BLaER1 treated with 17β-estradiol and CSF1 and Interleukin-3, amounts not matched to agents 10 nM and 100 nM (cell line): ENCODE measurements at regions not wholly inside any gene's neighbourhood (a gene's known extent, or its start where the extent isn't known, plus 50 kb on each side); places are given as distances from the start of the nearest gene placed in this dataset.

Experiments
- H3K27ac ChIP-seq, 11 experiments: shearing (Covaris generic); formaldehyde crosslinking; 2 replicates each; pipeline ENCODE4 v1.8.1; 2022
- H3K27me3 ChIP-seq, 11 experiments: shearing (Covaris generic); formaldehyde crosslinking; 2 replicates each; pipeline ENCODE4 v1.8.1; 2022
- H3K36me3 ChIP-seq, 11 experiments: shearing (Covaris generic); formaldehyde crosslinking; 2 replicates each; pipeline ENCODE4 v1.8.1; 2022
- H3K4me1 ChIP-seq, 10 experiments: shearing (Covaris generic); formaldehyde crosslinking; 2 replicates each; pipeline ENCODE4 v1.8.1; 2022
- H3K4me2 ChIP-seq, 11 experiments: shearing (Covaris generic); formaldehyde crosslinking; 2 replicates each; pipeline ENCODE4 v1.8.1; 2022
- H3K4me3 ChIP-seq, 10 experiments: shearing (Covaris generic); formaldehyde crosslinking; 2 replicates each; pipeline ENCODE4 v1.8.1; 2022
- H3K9ac ChIP-seq, 11 experiments: shearing (Covaris generic); formaldehyde crosslinking; 2 replicates each; pipeline ENCODE4 v1.8.1; 2022
- H3K9me3 ChIP-seq, 11 experiments: shearing (Covaris generic); formaldehyde crosslinking; replicated peaks in 1 of 11; 2 replicates each; pipeline ENCODE4 v1.8.1; 2022
- H4K20me1 ChIP-seq, 11 experiments: shearing (Covaris generic); formaldehyde crosslinking; 2 replicates each; pipeline ENCODE4 v1.8.1; 2022
- Cebpa-rat ChIP-seq, 11 experiments: shearing (Covaris generic); IDR thresholded peaks; 2 replicates each; pipeline ENCODE4 v1.8.1; 2022

- no peaks in the 10 kb centered on the region for H4K20me1 ChIP-seq
- no peaks in the 10 kb centered on the region for H3K27me3 ChIP-seq
- H3K9me3 ChIP-seq: no peaks in the 10 kb centered on the region
- no peak for TF ChIP-seq Cebpa-rat (IDR thresholded peaks at IDR 0.05)
- no peaks in the 10 kb centered on the region for H3K36me3 ChIP-seq
- no peak overlapping the region for H3K27ac ChIP-seq
- no peak overlapping the region for H3K4me3 ChIP-seq
- peaks cover 7 to 15% (median 8%) of the 10 kb centered on the region in 10 experiments; a peak in 19 of 20 replicates for H3K4me1 ChIP-seq
- H3K4me2 ChIP-seq: no peak overlapping the region
- H3K9ac ChIP-seq: no peak overlapping the region
Observed at GRCh38 chr9:90308691-90309090, 333.9 kb downstream of the DIRAS2 start.

- Histone ChIP-seq H3K9me3 (no peaks in the 10 kb centered on the region), H3K27me3 (no peaks in the 10 kb centered on the region), H4K20me1 (no peaks in the 10 kb centered on the region), H3K4me1 (peaks cover 0 to 9% (median 0%) of the 10 kb centered on the region in 10 experiments; a peak in 5 of 20 replicates), H3K27ac (no peak overlapping the region), H3K36me3 (no peaks in the 10 kb centered on the region), H3K4me3 (no peak overlapping the region), H3K9ac (no peak overlapping the region), H3K4me2 (no peak overlapping the region)
- no peak for TF ChIP-seq Cebpa-rat (IDR thresholded peaks at IDR 0.05)
Observed at GRCh38 chr9:90309809-90310520, 332.7 kb downstream of the DIRAS2 start.

DNA sequence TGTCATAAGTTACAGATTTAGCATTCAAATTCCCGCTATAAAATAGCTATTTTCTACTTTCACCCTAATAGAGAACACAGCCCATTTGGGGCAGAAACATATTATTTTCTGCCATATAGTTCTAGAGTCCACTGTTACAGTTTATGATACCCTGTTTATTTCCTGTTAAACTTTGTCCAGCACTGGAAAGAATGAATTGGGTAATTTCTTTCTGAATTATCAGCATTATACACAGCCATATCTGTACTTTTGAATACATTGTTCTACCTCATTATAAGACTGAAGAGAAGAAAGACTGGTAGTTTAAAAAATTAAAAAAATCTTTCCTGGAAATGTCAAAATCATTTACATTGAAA lies 332.1 kb downstream of the DIRAS2 start:
- Histone ChIP-seq H3K4me1 (peaks cover 0 to 9% (median 0%) of the 10 kb centered on the region in 10 experiments; a peak in 5 of 20 replicates), H3K4me2 (no peak overlapping the region), H3K9ac (no peak overlapping the region), H4K20me1 (no peaks in the 10 kb centered on the region), H3K4me3 (no peak overlapping the region), H3K27ac (no peak overlapping the region), H3K9me3 (no peaks in the 10 kb centered on the region), H3K27me3 (no peaks in the 10 kb centered on the region), H3K36me3 (no peaks in the 10 kb centered on the region)
- no peak for TF ChIP-seq Cebpa-rat (IDR thresholded peaks at IDR 0.05)

- Histone ChIP-seq H4K20me1 (no peaks in the 10 kb centered on the region), H3K27ac (no peak overlapping the region), H3K9me3 (no peaks in the 10 kb centered on the region), H3K4me2 (peak overlapping the region in 2 of 11 experiments; percentile 32 to 43; a peak in 3 of 22 replicates), H3K36me3 (no peaks in the 10 kb centered on the region), H3K27me3 (no peaks in the 10 kb centered on the region), H3K4me3 (no peak overlapping the region), H3K9ac (no peak overlapping the region), H3K4me1 (peaks cover 0 to 9% (median 0%) of the 10 kb centered on the region in 10 experiments; a peak in 5 of 20 replicates)
- no peak for TF ChIP-seq Cebpa-rat (IDR thresholded peaks at IDR 0.05)
Observed at GRCh38 chr9:90311811-90312210, 330.8 kb downstream of the DIRAS2 start.

DNA sequence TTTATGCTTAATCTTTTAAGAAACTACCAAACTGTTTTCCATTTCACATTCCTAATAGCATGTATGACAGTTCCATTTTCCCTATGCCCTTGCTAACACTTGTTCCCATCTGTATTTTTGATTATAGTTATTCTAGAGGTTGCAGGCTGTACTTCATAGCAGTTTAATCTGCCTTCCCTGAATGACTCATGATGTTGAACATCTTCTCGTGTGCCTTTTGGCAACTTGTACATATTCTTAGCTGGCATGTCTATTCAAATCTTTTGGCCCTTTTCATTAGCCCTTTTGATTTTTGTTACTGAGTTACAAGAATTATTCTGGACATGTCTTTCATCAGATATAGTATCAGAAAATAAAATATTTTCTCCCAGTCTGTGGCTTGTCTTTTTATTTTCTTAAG lies 320.3 kb downstream of the DIRAS2 start:
- Histone ChIP-seq H3K9me3 (no peaks in the 10 kb centered on the region), H3K4me3 (no peak overlapping the region), H4K20me1 (no peaks in the 10 kb centered on the region), H3K36me3 (no peaks in the 10 kb centered on the region), H3K27ac (no peak overlapping the region), H3K27me3 (no peaks in the 10 kb centered on the region), H3K4me2 (no peak overlapping the region), H3K9ac (no peak overlapping the region), H3K4me1 (no peaks in the 10 kb centered on the region)
- TF ChIP-seq Cebpa-rat (IDR thresholded peaks at IDR 0.05): no peak

DNA sequence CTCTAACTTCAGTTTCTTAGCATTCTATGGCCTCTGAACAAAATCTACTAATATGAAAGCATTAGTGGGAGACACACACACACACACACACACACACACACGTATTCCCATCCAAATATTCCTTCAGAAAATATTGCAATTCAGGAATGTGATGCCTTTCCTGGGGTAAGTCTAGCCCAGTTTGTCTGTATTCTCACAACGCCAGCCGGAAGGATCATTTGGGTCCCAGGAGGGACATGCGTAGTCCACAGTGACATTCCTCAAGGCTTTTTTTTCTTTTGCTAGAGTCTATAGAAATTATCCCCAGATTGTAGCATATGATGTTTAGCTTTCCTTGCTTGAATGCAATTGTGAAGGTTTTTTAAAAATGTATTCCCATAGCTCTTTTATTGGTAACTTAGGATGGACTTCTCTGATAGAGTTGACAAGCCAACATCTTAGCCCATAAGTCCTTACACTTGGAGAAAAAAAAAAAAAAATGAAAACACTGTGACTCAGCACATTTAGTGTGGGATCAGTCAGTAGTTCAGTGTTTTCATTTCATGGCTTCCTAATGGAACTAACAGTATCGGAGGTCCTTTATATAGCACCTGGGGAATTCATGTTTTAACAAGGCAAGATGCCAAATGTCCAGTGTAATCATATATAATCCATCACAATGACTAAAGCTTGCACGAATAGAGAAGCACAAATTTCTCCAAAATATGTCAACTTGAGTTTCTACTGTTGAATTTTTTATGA lies 316.5 kb downstream of the DIRAS2 start:
- Histone ChIP-seq H3K4me2 (no peak overlapping the region), H3K9me3 (no peaks in the 10 kb centered on the region), H3K27ac (no peak overlapping the region), H4K20me1 (no peaks in the 10 kb centered on the region), H3K4me3 (no peak overlapping the region), H3K27me3 (no peaks in the 10 kb centered on the region), H3K9ac (no peak overlapping the region), H3K4me1 (no peaks in the 10 kb centered on the region), H3K36me3 (no peaks in the 10 kb centered on the region)
- no peak for TF ChIP-seq Cebpa-rat (IDR thresholded peaks at IDR 0.05)

- H3K4me2 ChIP-seq: no peak overlapping the region
- H3K4me1 ChIP-seq: peaks cover 0 to 10% (median 0%) of the 10 kb centered on the region in 10 experiments; a peak in 5 of 20 replicates
- H3K27ac ChIP-seq: no peak overlapping the region
- H3K9me3 ChIP-seq: no peaks in the 10 kb centered on the region
- H4K20me1 ChIP-seq: no peaks in the 10 kb centered on the region
- H3K36me3 ChIP-seq: no peaks in the 10 kb centered on the region
- no peak for TF ChIP-seq Cebpa-rat (IDR thresholded peaks at IDR 0.05)
- no peak overlapping the region for H3K9ac ChIP-seq
- no peaks in the 10 kb centered on the region for H3K27me3 ChIP-seq
- H3K4me3 ChIP-seq: no peak overlapping the region
Observed at GRCh38 chr9:90330231-90330630, 312.4 kb downstream of the DIRAS2 start.

- Histone ChIP-seq H3K9ac (no peak overlapping the region), H3K27ac (peak overlapping the region in 2 of 11 experiments; percentile 15 to 24; a peak in 5 of 22 replicates)
Observed at GRCh38 chr9:90331826-90332575, 310.6 kb downstream of the DIRAS2 start.

GRCh38 chr9:90333226-90333625 lies 309.4 kb downstream of the DIRAS2 start:
- no peak for TF ChIP-seq Cebpa-rat (IDR thresholded peaks at IDR 0.05)
- H3K4me3 ChIP-seq: no peak overlapping the region
- no peak overlapping the region for H3K4me2 ChIP-seq
- no peaks in the 10 kb centered on the region for H3K9me3 ChIP-seq
- H4K20me1 ChIP-seq: no peaks in the 10 kb centered on the region
- no peaks in the 10 kb centered on the region for H3K27me3 ChIP-seq
- no peak overlapping the region for H3K9ac ChIP-seq
- 0 out of 22 replicates have a peak overlapping the region, but pooled peaks of 1 of the 11 experiments have one; percentile 2 for H3K27ac ChIP-seq
- peaks cover 0 to 10% (median 0%) of the 10 kb centered on the region in 10 experiments; a peak in 5 of 20 replicates for H3K4me1 ChIP-seq
- H3K36me3 ChIP-seq: no peaks in the 10 kb centered on the region

More at GRCh38 chr9:90331826-90332575, 310.6 kb downstream of the DIRAS2 start:
- H3K4me2 ChIP-seq: peak overlapping the region in 3 of 11 experiments; percentile 6 to 44 (median 37); a peak in 5 of 22 replicates
- TF ChIP-seq Cebpa-rat (IDR thresholded peaks at IDR 0.05): no peak
- no peaks in the 10 kb centered on the region for H4K20me1 ChIP-seq
- H3K27me3 ChIP-seq: no peaks in the 10 kb centered on the region
- H3K9me3 ChIP-seq: no peaks in the 10 kb centered on the region
- no peaks in the 10 kb centered on the region for H3K36me3 ChIP-seq
- H3K4me1 ChIP-seq: peaks cover 0 to 10% (median 0%) of the 10 kb centered on the region in 10 experiments; a peak in 5 of 20 replicates
- no peak overlapping the region for H3K4me3 ChIP-seq
